Activated gamma-delta T cell treated with Interleukin-2 at 50 U/mL for 16 hours (primary cell): ENCODE measurements at regions not wholly inside any gene's neighbourhood (a gene's known extent, or its start where the extent isn't known, plus 50 kb on each side); places are given as distances from the start of the nearest gene placed in this dataset.
"Not testable (repeated sequence)": the region's sequence is repeated elsewhere in the genome, so short reads cannot be mapped to it uniquely, and the experiment has no call there.

Source experiments
- DNase-seq: peaks from one replicate; pipeline ENCODE4 v3.0.0-alpha.2; 2020

GRCh38 chr12:47367912-47368537 is 288.3 kb upstream of the AMIGO2 start:
- DNase-seq: no peak

GRCh38 chr12:47366579-47366978 is 286.8 kb upstream of the AMIGO2 start:
- no peak for DNase-seq

GRCh38 chr12:47366157-47366556 is 286.4 kb upstream of the AMIGO2 start:
- no peak for DNase-seq

GRCh38 chr12:47365443-47366076 is 285.8 kb upstream of the AMIGO2 start:
- not testable (repeated sequence) for DNase-seq

- DNase-seq: no peak
Observed at GRCh38 chr12:47364261-47364660, 284.5 kb upstream of the AMIGO2 start.

GRCh38 chr12:47362126-47362705 is 282.5 kb upstream of the AMIGO2 start:
- no peak for DNase-seq

- DNase-seq: peak; percentile 18
Observed at GRCh38 chr12:47361389-47362021, 281.7 kb upstream of the AMIGO2 start.

- peak; percentile 38 for DNase-seq
Observed at GRCh38 chr12:47360771-47361388, 281.1 kb upstream of the AMIGO2 start.

GRCh38 chr12:47360093-47360480 is 280.3 kb upstream of the AMIGO2 start:
- no peak for DNase-seq

- DNase-seq: no peak
Observed at GRCh38 chr12:47359310-47360092, 279.7 kb upstream of the AMIGO2 start.

GRCh38 chr12:47357006-47357405 is 277.2 kb upstream of the AMIGO2 start:
- DNase-seq: not testable (repeated sequence)

GRCh38 chr12:47356129-47356700 is 276.5 kb upstream of the AMIGO2 start:
- no peak for DNase-seq

GRCh38 chr12:47353508-47353907 is 273.7 kb upstream of the AMIGO2 start:
- DNase-seq: no peak

- no peak for DNase-seq
Observed at GRCh38 chr12:47352067-47352466, 272.3 kb upstream of the AMIGO2 start.

GRCh38 chr12:47351526-47351925 is 271.8 kb upstream of the AMIGO2 start:
- DNase-seq: no peak

- DNase-seq: no peak
Observed at GRCh38 chr12:47350062-47350408, 270.3 kb upstream of the AMIGO2 start.

GRCh38 chr12:47349137-47350061 is 269.6 kb upstream of the AMIGO2 start:
- DNase-seq: no peak

- DNase-seq: no peak
Observed at GRCh38 chr12:47348206-47348605, 268.4 kb upstream of the AMIGO2 start.

GRCh38 chr12:47346251-47347019 is 266.7 kb upstream of the AMIGO2 start:
- no peak for DNase-seq
